GM12873 (cell line): ENCODE measurements at regions not wholly inside any gene's neighbourhood (a gene's known extent, or its start where the extent isn't known, plus 50 kb on each side); places are given as distances from the start of the nearest gene placed in this dataset.

Experiments used
- TF ChIP-seq, protein P1 (sequence below): IDR thresholded peaks from 2 replicates; pipeline ENCODE4 v1.5.1; 2012; ENCODE audit warnings: low read depth, mild to moderate bottlenecking, moderate library complexity, low read length, control low read depth; ENCODE audit not compliant: insufficient read depth; ENCODE audit errors: missing control alignments

DNA sequence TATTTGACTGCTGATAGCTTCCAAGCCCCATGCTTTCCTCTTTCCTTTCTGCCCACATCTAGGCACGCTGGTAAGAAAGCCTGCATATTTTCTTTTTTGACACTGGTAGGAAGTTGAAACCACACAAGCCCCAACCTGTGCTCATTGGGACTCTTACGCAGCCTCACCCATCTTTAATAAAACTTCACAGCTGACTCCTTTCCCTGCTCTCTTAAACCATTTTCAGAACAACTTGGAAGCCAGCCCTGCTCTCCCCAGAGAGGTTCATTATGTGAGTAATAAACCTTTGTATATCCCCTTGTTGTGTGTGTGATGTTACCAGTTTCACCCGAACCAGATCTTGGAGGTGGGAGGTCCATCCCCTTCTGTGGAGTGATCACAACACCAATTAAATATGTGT is 268.4 kb downstream of the GPD2 start:
- TF ChIP-seq, protein P1, sequence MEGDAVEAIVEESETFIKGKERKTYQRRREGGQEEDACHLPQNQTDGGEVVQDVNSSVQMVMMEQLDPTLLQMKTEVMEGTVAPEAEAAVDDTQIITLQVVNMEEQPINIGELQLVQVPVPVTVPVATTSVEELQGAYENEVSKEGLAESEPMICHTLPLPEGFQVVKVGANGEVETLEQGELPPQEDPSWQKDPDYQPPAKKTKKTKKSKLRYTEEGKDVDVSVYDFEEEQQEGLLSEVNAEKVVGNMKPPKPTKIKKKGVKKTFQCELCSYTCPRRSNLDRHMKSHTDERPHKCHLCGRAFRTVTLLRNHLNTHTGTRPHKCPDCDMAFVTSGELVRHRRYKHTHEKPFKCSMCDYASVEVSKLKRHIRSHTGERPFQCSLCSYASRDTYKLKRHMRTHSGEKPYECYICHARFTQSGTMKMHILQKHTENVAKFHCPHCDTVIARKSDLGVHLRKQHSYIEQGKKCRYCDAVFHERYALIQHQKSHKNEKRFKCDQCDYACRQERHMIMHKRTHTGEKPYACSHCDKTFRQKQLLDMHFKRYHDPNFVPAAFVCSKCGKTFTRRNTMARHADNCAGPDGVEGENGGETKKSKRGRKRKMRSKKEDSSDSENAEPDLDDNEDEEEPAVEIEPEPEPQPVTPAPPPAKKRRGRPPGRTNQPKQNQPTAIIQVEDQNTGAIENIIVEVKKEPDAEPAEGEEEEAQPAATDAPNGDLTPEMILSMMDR: no peak

DNA sequence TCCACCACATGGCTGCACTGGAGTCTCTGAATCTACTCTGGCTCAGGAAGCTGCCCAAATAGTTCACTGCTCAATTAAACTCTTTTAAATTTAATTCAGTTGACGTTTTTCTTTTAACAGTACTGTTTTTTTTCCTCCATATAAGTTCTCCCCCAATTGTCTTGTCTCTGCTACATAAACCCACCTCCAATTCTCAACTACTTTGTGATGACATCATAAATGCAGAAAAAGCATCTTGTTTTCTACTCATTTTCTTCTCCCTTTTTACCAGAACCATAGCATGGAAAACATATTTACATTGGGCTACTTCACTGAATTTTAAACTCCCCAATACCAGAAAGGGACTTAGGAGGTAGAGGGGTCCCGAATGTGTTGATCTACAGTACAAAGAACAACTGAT is 270.4 kb downstream of the GPD2 start:
- TF ChIP-seq, protein P1: no peak

DNA sequence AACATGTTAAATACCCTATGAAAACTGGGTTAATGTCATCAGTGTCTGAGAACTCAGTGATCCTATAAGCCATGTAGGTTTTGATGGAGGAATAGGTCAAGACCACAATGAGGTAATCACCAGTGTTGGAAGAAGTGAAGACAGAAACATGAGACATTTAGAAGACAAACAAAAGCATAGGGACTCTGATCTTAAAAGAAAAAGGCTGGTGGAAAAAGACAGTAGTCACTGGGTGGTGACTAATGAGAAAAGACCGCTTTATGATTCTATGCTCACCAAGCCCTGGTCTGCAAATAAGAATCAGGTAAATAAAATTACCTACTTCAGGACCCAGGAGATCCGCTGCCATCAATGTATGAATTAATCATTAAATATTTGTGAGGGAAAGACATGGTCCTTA is 271.9 kb downstream of the GPD2 start:
- TF ChIP-seq, protein P1: no peak

DNA sequence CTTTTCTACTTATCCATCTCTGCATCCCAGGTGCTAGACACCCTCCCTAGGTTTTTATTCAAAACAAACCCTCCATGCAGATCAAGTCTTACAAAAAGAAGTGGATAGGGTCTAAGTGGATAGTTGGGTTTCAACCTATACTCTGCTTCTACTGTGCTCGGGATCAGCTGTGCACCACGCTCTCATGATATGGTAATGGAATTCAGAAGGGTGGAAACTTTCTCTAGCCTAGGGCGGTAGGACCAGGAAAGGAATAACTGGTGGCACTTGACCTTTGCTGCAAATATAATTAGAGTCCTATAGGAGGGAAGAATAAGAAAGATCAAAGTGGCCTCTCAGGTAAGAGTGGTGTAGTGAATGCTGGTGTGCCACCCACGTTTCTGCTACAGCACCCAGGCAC is 272.9 kb downstream of the GPD2 start:
- TF ChIP-seq, protein P1: no peak

DNA sequence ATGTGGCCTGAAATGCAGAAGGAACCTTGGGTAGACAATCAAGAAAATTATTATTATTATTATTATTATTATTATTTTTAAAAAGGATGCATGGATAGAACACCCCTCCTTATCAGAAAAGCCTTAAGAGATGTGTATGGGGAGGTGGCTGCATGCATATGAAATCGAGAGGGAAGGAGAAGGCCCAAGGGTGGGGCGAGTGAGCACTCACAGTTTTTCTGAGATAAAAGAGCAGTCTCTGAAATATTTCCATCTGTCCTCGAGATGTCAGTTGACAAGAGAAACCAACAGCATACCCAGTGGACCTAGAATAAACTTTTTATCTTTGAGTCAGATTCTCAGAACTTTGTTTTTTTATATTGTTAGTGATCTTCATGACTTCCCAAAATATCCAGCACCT is 282.9 kb downstream of the GPD2 start:
- TF ChIP-seq, protein P1: no peak

DNA sequence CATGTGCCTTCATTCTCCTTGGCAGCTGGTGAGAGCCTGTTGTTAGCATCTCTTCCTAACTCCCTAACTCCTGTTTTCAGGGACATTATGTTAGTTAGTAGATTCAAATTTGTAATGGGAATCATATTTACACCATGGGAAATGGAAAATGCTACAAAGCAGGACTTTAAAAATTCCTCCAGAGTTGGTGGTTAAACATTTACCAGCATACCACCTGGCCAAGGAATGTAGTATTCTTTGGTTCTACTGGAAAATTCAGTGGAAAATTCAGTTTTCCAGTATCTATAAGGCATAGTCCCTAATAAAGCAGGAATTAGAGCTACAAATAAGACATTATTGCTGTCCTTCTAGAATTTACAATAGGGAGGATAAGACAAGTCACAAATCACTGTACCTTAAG is 291.7 kb downstream of the GPD2 start:
- TF ChIP-seq, protein P1: no peak

DNA sequence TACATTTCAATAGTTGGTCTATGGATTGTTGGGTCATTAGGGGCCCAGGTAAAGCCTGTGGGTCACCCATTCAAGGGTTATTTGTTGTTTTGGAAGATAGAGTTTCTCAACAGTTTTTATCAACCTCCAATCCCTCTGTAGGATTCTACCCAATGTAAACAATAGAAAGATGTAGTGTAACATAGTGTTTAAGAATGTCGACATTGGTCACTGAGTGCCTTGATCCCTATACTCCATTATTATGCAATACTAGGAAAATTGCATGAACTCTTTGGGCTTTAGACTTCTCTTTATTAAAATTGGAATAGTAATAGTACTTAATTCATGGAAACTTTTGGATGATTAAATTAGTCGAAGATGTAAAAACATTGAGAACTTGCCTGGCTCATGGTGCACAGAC is 292.1 kb downstream of the GPD2 start:
- TF ChIP-seq, protein P1: no peak
